ENCODE measurements at regions not wholly inside any gene's neighbourhood (a gene's known extent, or its start where the extent isn't known, plus 50 kb on each side); places are given as distances from the start of the nearest gene placed in this dataset.

DNA sequence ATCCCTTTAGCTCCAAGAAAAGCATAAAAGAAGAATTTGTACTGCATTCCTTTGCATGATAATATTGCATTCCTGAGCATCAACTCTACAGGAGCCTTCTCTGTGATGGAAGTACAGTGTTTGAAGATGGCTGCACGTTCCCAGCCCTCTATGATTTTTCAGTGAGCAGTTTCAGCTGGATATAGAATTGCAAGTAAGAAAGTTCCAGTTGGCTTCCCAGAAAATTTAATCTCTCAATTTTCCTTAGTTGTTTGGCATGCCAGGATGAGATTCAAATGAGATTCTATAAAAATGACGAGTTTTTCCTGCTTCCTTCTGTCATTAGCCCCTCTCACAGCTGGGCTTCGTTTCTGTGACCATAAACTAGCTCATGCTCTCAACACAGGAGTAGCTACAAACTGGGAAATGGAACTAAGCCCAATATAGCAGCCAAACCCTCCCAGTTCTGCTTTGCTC lies 109.9 kb downstream of the TTC8 start:
- Histone ChIP-seq H3K36me3 (ENCODE audit: control insufficient read depth in 2 of 4, insufficient read depth in 4 of 4, low read length in 3 of 4) (no peaks in the 10 kb centered on the region), H3K56ac (replicated peaks; ENCODE audit: insufficient read length, low read depth, low read length) (no peak overlapping the region), H2BK120ac (replicated peaks; ENCODE audit: low read depth, low read length) (no peak overlapping the region), H4K8ac (ENCODE audit: extremely low read depth, insufficient read depth, low read length) (no peak overlapping the region), H3K79me2 (ENCODE audit: control insufficient read depth in 1 of 2, insufficient read depth in 2 of 2, low read length in 2 of 2) (no peaks in the 10 kb centered on the region), H2BK15ac (ENCODE audit: low read length) (no peak overlapping the region), H2BK5ac (ENCODE audit: low read depth, low read length) (no peak overlapping the region), H2AFZ (ENCODE audit: low read length) (no peak overlapping the region), H4K91ac (replicated peaks; ENCODE audit: insufficient read length, low read length) (no peak overlapping the region), H3K4ac (replicated peaks; ENCODE audit: insufficient read length, low read depth, low read length) (no peak overlapping the region), H3K18ac (ENCODE audit: extremely low read depth, low read length) (no peak overlapping the region), H3K27ac (ENCODE audit: low read depth, low read length) (no peak overlapping the region), H4K20me1 (replicated peaks in 1 of 2; ENCODE audit: control insufficient read depth in 1 of 2, insufficient read depth in 2 of 2, low read length in 2 of 2) (no peaks in the 10 kb centered on the region), H3K4me1 (replicated peaks in 1 of 4; ENCODE audit: control insufficient read depth in 3 of 4, insufficient read depth in 4 of 4, low read length in 3 of 4) (no peaks in the 10 kb centered on the region), H3K14ac (ENCODE audit: insufficient read length) (no peak overlapping the region), H3K27me3 (replicated peaks in 1 of 4; ENCODE audit: control insufficient read depth in 3 of 4, extremely low read depth in 1 of 4, insufficient read depth in 3 of 4, low read length in 3 of 4) (peaks cover 0 to 1% (median 0%) of the 10 kb centered on the region in 4 experiments; a peak in 1 of 7 replicates), H4K5ac (ENCODE audit: insufficient read length, low read depth, low read length) (no peak overlapping the region), H2BK20ac (ENCODE audit: low read length) (no peak overlapping the region), H2BK12ac (ENCODE audit: low read depth, low read length) (no peak overlapping the region), H3K9ac (replicated peaks in 1 of 4; ENCODE audit: extremely low read depth in 1 of 4, low read depth in 3 of 4, low read length in 3 of 4) (no peak overlapping the region), H3K23me2 (ENCODE audit: low read depth, low read length) (no peaks in the 10 kb centered on the region), H3K79me1 (ENCODE audit: low read depth, low read length) (no peaks in the 10 kb centered on the region), H3K4me2 (ENCODE audit: insufficient read depth in 1 of 2, low read depth in 2 of 2, low read length in 2 of 2) (no peak overlapping the region), H2AK5ac (ENCODE audit: low read depth, low read length) (no peak overlapping the region), H3K9me3 (ENCODE audit: insufficient read depth in 2 of 2, low read depth in 1 of 2, low read length in 1 of 2) (no peaks in the 10 kb centered on the region), H3K23ac (ENCODE audit: insufficient read length) (no peak overlapping the region), H3K4me3 (ENCODE audit: extremely low read depth in 1 of 4, insufficient read depth in 2 of 4, low read depth in 3 of 4, low read length in 4 of 4) (no peak overlapping the region)
- CTCF ChIA-PET (ENCODE audit: partially characterized antibody), result interaction anchor here (1.2 kb wide), 1 partner anchor 267 kb away, joined by 3 read pairs; no protein-coding TSS in a partner anchor
- WGBS, 2 experiments (ENCODE audit: extremely low coverage in 1 of 2, insufficient coverage in 1 of 2, insufficient read length in 1 of 2, insufficient replicate concordance in 2 of 2, low coverage in 1 of 2, low lambda C conversion rate in 2 of 2, missing lambda C conversion rate in 1 of 2), result 87% methylated on average over 3 of the region's 3 CpGs; no CpG with 5 or more reads in 1 of the 2 experiments
- POLR2A ChIA-PET (ENCODE audit: partially characterized antibody), result interaction anchor here (1.0 kb wide), 1 partner anchor 43 kb away, joined by 3 read pairs; no protein-coding TSS in a partner anchor
- TF ChIP-seq, protein P1, sequence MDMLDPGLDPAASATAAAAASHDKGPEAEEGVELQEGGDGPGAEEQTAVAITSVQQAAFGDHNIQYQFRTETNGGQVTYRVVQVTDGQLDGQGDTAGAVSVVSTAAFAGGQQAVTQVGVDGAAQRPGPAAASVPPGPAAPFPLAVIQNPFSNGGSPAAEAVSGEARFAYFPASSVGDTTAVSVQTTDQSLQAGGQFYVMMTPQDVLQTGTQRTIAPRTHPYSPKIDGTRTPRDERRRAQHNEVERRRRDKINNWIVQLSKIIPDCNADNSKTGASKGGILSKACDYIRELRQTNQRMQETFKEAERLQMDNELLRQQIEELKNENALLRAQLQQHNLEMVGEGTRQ (IDR thresholded peaks at IDR 0.05; ENCODE audit: low read length), result no peak
- TF ChIP-seq RAD21 (IDR thresholded peaks at IDR 0.05 in 1 of 2, conservative IDR thresholded peaks at IDR 0.05 in 1 of 2; ENCODE audit: low read depth in 2 of 2, low read length in 2 of 2), result no peak
- no peak for TF ChIP-seq CBX8 (IDR thresholded peaks at IDR 0.05; ENCODE audit: borderline replicate concordance, low read depth, low read length)
- no peak for TF ChIP-seq POU5F1 (IDR thresholded peaks at IDR 0.05; ENCODE audit: low read depth, low read length)
- FAIRE-seq, result no peak
- DNase-seq (ENCODE audit: low read depth in 1 of 2, low spot score in 2 of 2), result no peak

Measured in H1 (cell line).